PC-9 (cell line): ENCODE measurements at regions not wholly inside any gene's neighbourhood (a gene's known extent, or its start where the extent isn't known, plus 50 kb on each side); places are given as distances from the start of the nearest gene placed in this dataset.

Experiments used
- BruUV-seq: library from RNA; stranded (reverse); fragments of 400-500 nt; replicated peaks from 2 replicates; lab custom pipeline; 2021; lab: Mats Ljungman, UMichigan
- CTCF ChIA-PET: fragments of 300-600 bp; sonication (Branson Sonifier 250); formaldehyde crosslinking; loops from one replicate; lab custom pipeline; 2022; ENCODE audit warnings: antibody characterized with exemption; lab: Charles Lee
- POLR2A ChIA-PET: fragments of 300-600 bp; sonication (Branson Sonifier 250); formaldehyde crosslinking; loops from one replicate; lab custom pipeline; 2022; ENCODE audit warnings: antibody characterized with exemption; ENCODE audit not compliant: unreplicated experiment; lab: Charles Lee
- DNase-seq, 2 experiments: peaks; one replicate each; pipeline versions ENCODE4 v3.0.0 to v3.0.0-alpha.2; 2015 to 2022; ENCODE audit warnings: mixed read lengths in 1 of 2
- H2AFZ ChIP-seq: fragments of 200-600 bp; sonication (generic); 2 replicates; pipeline ENCODE4 v1.8.1; 2017; ENCODE audit warnings: antibody characterized with exemption
- H3F3A ChIP-seq: fragments of 200-600 bp; sonication (generic); 2 replicates; pipeline ENCODE4 v1.8.1; 2017; ENCODE audit warnings: antibody characterized with exemption, mild to moderate bottlenecking, low read depth; ENCODE audit not compliant: insufficient read depth
- H3K27ac ChIP-seq: fragments of 200-600 bp; sonication (generic); 2 replicates; pipeline ENCODE4 v1.6.1; 2016; ENCODE audit warnings: mixed run types
- H3K27me3 ChIP-seq: fragments of 200-600 bp; sonication (generic); 2 replicates; pipeline ENCODE4 v1.6.1; 2016; ENCODE audit warnings: low read depth, mixed run types; ENCODE audit not compliant: insufficient read depth
- H3K36me3 ChIP-seq: fragments of 200-600 bp; sonication (generic); 2 replicates; pipeline ENCODE4 v1.6.1; 2016; ENCODE audit warnings: low read depth, mixed run types
- H3K4me1 ChIP-seq: fragments of 200-600 bp; sonication (generic); replicated peaks from 2 replicates; pipeline ENCODE4 v1.6.1; 2016; ENCODE audit warnings: mixed run types; ENCODE audit not compliant: insufficient read depth
- H3K4me2 ChIP-seq: fragments of 200-600 bp; sonication (generic); 2 replicates; pipeline ENCODE4 v1.6.1; 2017; ENCODE audit warnings: mixed run types
- H3K4me3 ChIP-seq: fragments of 200-600 bp; sonication (generic); 2 replicates; pipeline ENCODE4 v1.6.1; 2016; ENCODE audit warnings: mixed run types
- H3K79me2 ChIP-seq: fragments of 200-600 bp; sonication (generic); 2 replicates; pipeline ENCODE4 v1.6.1; 2017; ENCODE audit warnings: low read depth, mixed run types
- H3K9me2 ChIP-seq: fragments of 200-600 bp; sonication (generic); 2 replicates; pipeline ENCODE4 v1.8.1; 2017; ENCODE audit warnings: mild to moderate bottlenecking; ENCODE audit not compliant: insufficient read depth
- H3K9me3 ChIP-seq: fragments of 200-600 bp; sonication (generic); 2 replicates; pipeline ENCODE4 v1.8.1; 2016; ENCODE audit warnings: low read depth; ENCODE audit not compliant: insufficient read depth
- H4K20me1 ChIP-seq: fragments of 200-600 bp; sonication (generic); 2 replicates; pipeline ENCODE4 v1.8.1; 2017; ENCODE audit not compliant: insufficient read depth
- EZH2 ChIP-seq: fragments of 200-600 bp; sonication (generic); IDR thresholded peaks from 2 replicates; pipeline ENCODE4 v1.8.0; 2017; ENCODE audit warnings: antibody characterized with exemption, low read depth
- intact Hi-C: fragments of 100-400 bp; cut with micrococcal nuclease; formaldehyde crosslinking; loops from one replicate; pipeline ENCODE4 v1.10.0; 2022; ENCODE audit not compliant: unreplicated experiment
- TF ChIP-seq, protein P1 (sequence below): fragments of 200-600 bp; sonication (generic); conservative IDR thresholded peaks from 2 replicates; pipeline ENCODE4 v1.6.1; 2017; ENCODE audit warnings: mixed run types, antibody characterized with exemption, mild to moderate bottlenecking, moderate library complexity

DNA sequence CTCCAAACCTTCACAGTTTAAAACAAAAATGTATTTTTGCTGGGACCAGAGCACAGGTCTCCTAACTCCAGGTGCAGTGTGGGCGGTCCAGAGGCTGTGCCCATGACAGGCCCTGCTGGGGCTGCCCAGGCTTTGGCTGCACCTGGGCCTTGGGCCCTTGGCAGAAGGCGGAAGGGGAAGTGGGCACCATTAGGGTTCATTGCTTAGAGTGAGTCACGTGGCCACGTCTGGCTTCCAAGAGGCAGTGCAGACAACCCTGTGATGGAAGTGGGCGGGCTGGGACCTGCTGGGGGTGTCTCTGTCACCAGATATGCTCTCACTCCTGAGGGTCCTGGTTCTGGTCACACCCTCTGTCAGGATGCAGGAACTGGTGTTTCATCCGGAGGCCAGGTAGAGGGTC is 302.2 kb downstream of the QKI start:
- H3K36me3 ChIP-seq: no peaks in the 10 kb centered on the region
- no peaks in the 10 kb centered on the region for H3F3A ChIP-seq
- no TSS peak for BruUV-seq
- H3K4me3 ChIP-seq: no peak overlapping the region
- intact Hi-C loops: no loop called here
- H3K79me2 ChIP-seq: no peaks in the 10 kb centered on the region
- DNase-seq: no peak
- H3K27me3 ChIP-seq: peaks cover 85% of the 10 kb centered on the region
- TF ChIP-seq, protein P1, sequence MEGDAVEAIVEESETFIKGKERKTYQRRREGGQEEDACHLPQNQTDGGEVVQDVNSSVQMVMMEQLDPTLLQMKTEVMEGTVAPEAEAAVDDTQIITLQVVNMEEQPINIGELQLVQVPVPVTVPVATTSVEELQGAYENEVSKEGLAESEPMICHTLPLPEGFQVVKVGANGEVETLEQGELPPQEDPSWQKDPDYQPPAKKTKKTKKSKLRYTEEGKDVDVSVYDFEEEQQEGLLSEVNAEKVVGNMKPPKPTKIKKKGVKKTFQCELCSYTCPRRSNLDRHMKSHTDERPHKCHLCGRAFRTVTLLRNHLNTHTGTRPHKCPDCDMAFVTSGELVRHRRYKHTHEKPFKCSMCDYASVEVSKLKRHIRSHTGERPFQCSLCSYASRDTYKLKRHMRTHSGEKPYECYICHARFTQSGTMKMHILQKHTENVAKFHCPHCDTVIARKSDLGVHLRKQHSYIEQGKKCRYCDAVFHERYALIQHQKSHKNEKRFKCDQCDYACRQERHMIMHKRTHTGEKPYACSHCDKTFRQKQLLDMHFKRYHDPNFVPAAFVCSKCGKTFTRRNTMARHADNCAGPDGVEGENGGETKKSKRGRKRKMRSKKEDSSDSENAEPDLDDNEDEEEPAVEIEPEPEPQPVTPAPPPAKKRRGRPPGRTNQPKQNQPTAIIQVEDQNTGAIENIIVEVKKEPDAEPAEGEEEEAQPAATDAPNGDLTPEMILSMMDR: no peak
- TF ChIP-seq EZH2: no peak
- H4K20me1 ChIP-seq: no peaks in the 10 kb centered on the region; the same call in 1 of the 2 replicates
- POLR2A ChIA-PET: no interaction called here
- no peak overlapping the region for H3K4me2 ChIP-seq
- H3K27ac ChIP-seq: no peak overlapping the region
- H2AFZ ChIP-seq: no peak overlapping the region
- H3K4me1 ChIP-seq: no peaks in the 10 kb centered on the region
- CTCF ChIA-PET: no interaction called here
- H3K9me3 ChIP-seq: no peaks in the 10 kb centered on the region
- no peaks in the 10 kb centered on the region for H3K9me2 ChIP-seq

DNA sequence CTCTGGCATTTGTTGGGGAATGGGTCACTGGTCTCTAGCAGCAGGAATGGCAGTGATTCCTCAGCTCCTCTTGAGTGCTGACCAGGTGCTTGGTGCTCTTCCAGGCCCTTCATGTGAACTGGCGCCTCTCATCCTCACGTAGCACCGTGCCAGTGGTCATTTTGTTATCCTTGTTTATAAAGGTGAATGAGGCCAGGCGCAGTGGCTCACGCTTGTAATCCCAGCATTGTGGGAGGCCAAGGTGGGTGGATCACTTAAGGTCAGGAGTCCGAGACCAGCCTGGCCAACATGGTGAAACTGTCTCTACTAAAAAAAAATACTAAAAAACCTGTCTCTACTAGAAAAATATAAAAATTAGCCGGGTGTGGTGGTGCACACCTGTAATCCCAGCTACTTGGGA is 301.3 kb downstream of the QKI start:
- TF ChIP-seq, protein P1: no peak
- TF ChIP-seq EZH2: no peak
- Histone ChIP-seq H3K9me3 (no peaks in the 10 kb centered on the region), H4K20me1 (no peaks in the 10 kb centered on the region; the same call in 1 of the 2 replicates), H3K27me3 (peaks cover 81% of the 10 kb centered on the region), H3K9me2 (no peaks in the 10 kb centered on the region), H3K4me2 (no peak overlapping the region), H3K79me2 (no peaks in the 10 kb centered on the region), H3K27ac (no peak overlapping the region), H3K4me1 (no peaks in the 10 kb centered on the region), H3K36me3 (no peaks in the 10 kb centered on the region), H3K4me3 (no peak overlapping the region), H3F3A (no peaks in the 10 kb centered on the region), H2AFZ (no peak overlapping the region)
- POLR2A ChIA-PET: no interaction called here
- no TSS peak for BruUV-seq
- intact Hi-C loops: no loop called here
- CTCF ChIA-PET: no interaction called here
- no peak for DNase-seq

DNA sequence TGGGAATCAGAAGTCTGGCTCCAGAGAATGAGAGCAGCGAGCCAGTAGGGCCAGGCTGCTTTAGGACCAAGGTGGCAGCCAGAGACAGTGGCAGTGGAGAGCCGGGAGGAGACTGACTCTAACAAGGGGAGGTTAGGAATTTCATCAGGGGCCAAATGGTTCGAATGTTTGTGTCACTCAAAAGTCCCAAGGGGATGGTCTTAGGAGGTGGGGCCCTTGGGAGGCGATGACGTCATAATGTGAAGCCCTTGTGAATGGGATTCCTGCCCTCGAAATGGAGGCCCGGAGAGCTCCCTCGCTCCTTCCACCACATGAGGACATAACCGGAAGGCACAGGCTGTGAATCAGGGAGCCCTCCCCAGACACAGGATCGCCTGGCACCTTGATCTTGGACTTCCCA is 299.7 kb downstream of the QKI start:
- H3K4me3 ChIP-seq: no peak overlapping the region
- intact Hi-C loops: no loop called here
- ChIA-PET CTCF (no interaction called here), POLR2A (no interaction called here)
- TF ChIP-seq, protein P1: no peak
- TF ChIP-seq EZH2: no peak
- H3K27me3 ChIP-seq: peaks cover 78% of the 10 kb centered on the region
- H3K4me1 ChIP-seq: no peaks in the 10 kb centered on the region
- H3F3A ChIP-seq: no peaks in the 10 kb centered on the region
- no peaks in the 10 kb centered on the region for H4K20me1 ChIP-seq
- no peaks in the 10 kb centered on the region for H3K36me3 ChIP-seq
- no peaks in the 10 kb centered on the region for H3K9me2 ChIP-seq
- BruUV-seq: no TSS peak
- no peak for DNase-seq
- no peak overlapping the region for H2AFZ ChIP-seq
- no peak overlapping the region for H3K27ac ChIP-seq
- no peaks in the 10 kb centered on the region for H3K9me3 ChIP-seq
- no peaks in the 10 kb centered on the region for H3K79me2 ChIP-seq
- H3K4me2 ChIP-seq: no peak overlapping the region
